HEK293 (cell line): ENCODE measurements at regions not wholly inside any gene's neighbourhood (a gene's known extent, or its start where the extent isn't known, plus 50 kb on each side); places are given as distances from the start of the nearest gene placed in this dataset.

Source experiments
- CTCF ChIP-seq: fragments of 450-650 bp; formaldehyde crosslinking; IDR thresholded peaks from 2 replicates; pipeline ENCODE4 v1.5.1; 2016; ENCODE audit warnings: missing biosample characterization, missing genetic modification characterization
- ZNF155 ChIP-seq: fragments of 450-650 bp; formaldehyde crosslinking; IDR thresholded peaks from 2 replicates; pipeline ENCODE4 v1.5.1; 2016; ENCODE audit warnings: missing biosample characterization, missing genetic modification characterization
- ZNF211 ChIP-seq: fragments of 450-650 bp; formaldehyde crosslinking; IDR thresholded peaks from 2 replicates; pipeline ENCODE4 v1.5.1; 2016; ENCODE audit warnings: low read depth, missing biosample characterization, missing genetic modification characterization

- TF ChIP-seq CTCF (tag by site-specific recombination) (no peak), ZNF155 (tag by site-specific recombination) (no peak), ZNF211 (no peak)
Observed at GRCh38 chr14:26281280-26281998, 316.4 kb downstream of the NOVA1 start.
